ENCODE measurements at regions not wholly inside any gene's neighbourhood (a gene's known extent, or its start where the extent isn't known, plus 50 kb on each side); places are given as distances from the start of the nearest gene placed in this dataset.

GRCh38 chr10:45063591-45064231 is 63.0 kb downstream of the ZNF22 start:
- Mint-ChIP-seq H3K36me3 (ENCODE audit: unreplicated experiment) (no peaks in the 10 kb centered on the region), H3K27me3 (ENCODE audit: unreplicated experiment) (peaks cover 5% of the 10 kb centered on the region), H3K27ac (ENCODE audit: unreplicated experiment) (no peak overlapping the region), H3K9me3 (ENCODE audit: unreplicated experiment) (no peaks in the 10 kb centered on the region), H3K4me1 (ENCODE audit: low read depth, unreplicated experiment) (no peaks in the 10 kb centered on the region), H3K4me3 (ENCODE audit: unreplicated experiment) (no peak overlapping the region)
- no peak for TF ChIP-seq CTCF (IDR thresholded peaks at IDR 0.05; ENCODE audit: partially characterized antibody, unreplicated experiment)
- no peak for DNase-seq

- Mint-ChIP-seq H3K4me3 (ENCODE audit: unreplicated experiment) (no peak overlapping the region), H3K36me3 (ENCODE audit: unreplicated experiment) (no peaks in the 10 kb centered on the region), H3K27me3 (ENCODE audit: unreplicated experiment) (peaks cover 6% of the 10 kb centered on the region), H3K4me1 (ENCODE audit: low read depth, unreplicated experiment) (no peaks in the 10 kb centered on the region), H3K27ac (ENCODE audit: unreplicated experiment) (no peak overlapping the region), H3K9me3 (ENCODE audit: unreplicated experiment) (no peaks in the 10 kb centered on the region)
- DNase-seq = no peak
- TF ChIP-seq CTCF (IDR thresholded peaks at IDR 0.05; ENCODE audit: partially characterized antibody, unreplicated experiment) = no peak
Observed at GRCh38 chr10:45064998-45065397, 64.3 kb downstream of the ZNF22 start.

GRCh38 chr10:45071043-45071813 is 70.5 kb downstream of the ZNF22 start:
- Mint-ChIP-seq H3K9me3 (ENCODE audit: unreplicated experiment) (peaks cover 2% of the 10 kb centered on the region), H3K27ac (ENCODE audit: unreplicated experiment) (no peak overlapping the region), H3K36me3 (ENCODE audit: unreplicated experiment) (no peaks in the 10 kb centered on the region), H3K4me1 (ENCODE audit: low read depth, unreplicated experiment) (peaks cover 2% of the 10 kb centered on the region), H3K27me3 (ENCODE audit: unreplicated experiment) (peaks cover 2% of the 10 kb centered on the region), H3K4me3 (ENCODE audit: unreplicated experiment) (no peak overlapping the region)
- no peak for DNase-seq
- no peak for TF ChIP-seq CTCF (IDR thresholded peaks at IDR 0.05; ENCODE audit: partially characterized antibody, unreplicated experiment)

- no peak overlapping the region for H3K27ac Mint-ChIP-seq (ENCODE audit: unreplicated experiment)
- TF ChIP-seq CTCF (IDR thresholded peaks at IDR 0.05; ENCODE audit: partially characterized antibody, unreplicated experiment) = no peak
- peaks cover 2% of the 10 kb centered on the region for H3K9me3 Mint-ChIP-seq (ENCODE audit: unreplicated experiment)
- peaks cover 2% of the 10 kb centered on the region for H3K27me3 Mint-ChIP-seq (ENCODE audit: unreplicated experiment)
- H3K4me1 Mint-ChIP-seq (ENCODE audit: low read depth, unreplicated experiment) = peaks cover 4% of the 10 kb centered on the region
- no peaks in the 10 kb centered on the region for H3K36me3 Mint-ChIP-seq (ENCODE audit: unreplicated experiment)
- DNase-seq = no peak
- no peak overlapping the region for H3K4me3 Mint-ChIP-seq (ENCODE audit: unreplicated experiment)
Observed at GRCh38 chr10:45075216-45075615, 74.5 kb downstream of the ZNF22 start.

- Mint-ChIP-seq H3K27ac (ENCODE audit: unreplicated experiment) (no peak overlapping the region), H3K4me3 (ENCODE audit: unreplicated experiment) (no peak overlapping the region)
Observed at GRCh38 chr10:45075826-45076380, 75.2 kb downstream of the ZNF22 start.

More at GRCh38 chr10:45075826-45076380, 75.2 kb downstream of the ZNF22 start:
- no peak for TF ChIP-seq CTCF (IDR thresholded peaks at IDR 0.05; ENCODE audit: partially characterized antibody, unreplicated experiment)
- Mint-ChIP-seq H3K36me3 (ENCODE audit: unreplicated experiment) (no peaks in the 10 kb centered on the region), H3K9me3 (ENCODE audit: unreplicated experiment) (peaks cover 2% of the 10 kb centered on the region), H3K27me3 (ENCODE audit: unreplicated experiment) (peaks cover 2% of the 10 kb centered on the region), H3K4me1 (ENCODE audit: low read depth, unreplicated experiment) (peaks cover 4% of the 10 kb centered on the region)
- DNase-seq = no peak

Measured in glutamatergic neuron (in vitro differentiated cells).